ENCODE measurements at regions not wholly inside any gene's neighbourhood (a gene's known extent, or its start where the extent isn't known, plus 50 kb on each side); places are given as distances from the start of the nearest gene placed in this dataset.
A peak's percentile ranks its signal among the peaks of the same experiment; 100 is the strongest.

DNA sequence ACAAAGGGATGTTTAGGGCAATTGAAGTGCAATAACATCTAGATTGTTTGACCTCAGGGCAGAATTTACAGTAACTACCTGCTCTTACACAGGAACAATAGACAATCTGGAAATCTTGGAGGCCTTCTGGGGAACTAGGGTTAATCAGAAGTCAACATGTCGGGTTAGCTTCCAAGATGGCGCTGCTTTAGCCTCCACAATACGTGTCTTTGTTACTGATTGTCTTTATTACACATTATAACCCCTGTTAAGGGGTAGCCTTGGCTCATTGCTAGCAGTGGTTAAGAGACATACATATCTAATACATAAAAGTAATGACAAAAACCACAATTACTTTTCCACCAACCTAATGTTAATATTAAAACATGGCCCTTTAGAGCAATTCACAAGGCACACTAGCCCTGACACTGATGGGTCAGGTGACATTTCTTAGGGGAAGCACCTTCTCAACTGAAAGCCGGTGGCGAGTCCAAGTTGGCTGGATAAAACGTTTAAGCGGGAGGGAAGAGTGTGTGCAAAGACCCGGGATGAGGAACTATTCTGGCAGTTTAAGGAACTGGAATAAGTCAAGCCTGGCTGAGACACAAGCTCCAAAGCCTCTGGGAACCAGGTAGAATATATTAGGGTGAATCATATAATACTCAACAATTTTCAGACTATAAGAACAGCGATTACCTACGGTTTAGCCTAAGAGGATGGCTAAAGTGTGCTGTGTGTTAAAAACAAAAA is 236.9 kb downstream of the BCAS1 start:
- no peak overlapping the region for H3K27ac ChIP-seq
- H3K4me3 ChIP-seq = no peak overlapping the region
- H3K9me3 ChIP-seq (ENCODE audit: low read depth) = no peaks in the 10 kb centered on the region
- DNase-seq (ENCODE audit: low read depth in 1 of 2, low spot score in 1 of 2) = no peak
- H3K36me3 ChIP-seq = no peaks in the 10 kb centered on the region
- TF ChIP-seq, protein P1, sequence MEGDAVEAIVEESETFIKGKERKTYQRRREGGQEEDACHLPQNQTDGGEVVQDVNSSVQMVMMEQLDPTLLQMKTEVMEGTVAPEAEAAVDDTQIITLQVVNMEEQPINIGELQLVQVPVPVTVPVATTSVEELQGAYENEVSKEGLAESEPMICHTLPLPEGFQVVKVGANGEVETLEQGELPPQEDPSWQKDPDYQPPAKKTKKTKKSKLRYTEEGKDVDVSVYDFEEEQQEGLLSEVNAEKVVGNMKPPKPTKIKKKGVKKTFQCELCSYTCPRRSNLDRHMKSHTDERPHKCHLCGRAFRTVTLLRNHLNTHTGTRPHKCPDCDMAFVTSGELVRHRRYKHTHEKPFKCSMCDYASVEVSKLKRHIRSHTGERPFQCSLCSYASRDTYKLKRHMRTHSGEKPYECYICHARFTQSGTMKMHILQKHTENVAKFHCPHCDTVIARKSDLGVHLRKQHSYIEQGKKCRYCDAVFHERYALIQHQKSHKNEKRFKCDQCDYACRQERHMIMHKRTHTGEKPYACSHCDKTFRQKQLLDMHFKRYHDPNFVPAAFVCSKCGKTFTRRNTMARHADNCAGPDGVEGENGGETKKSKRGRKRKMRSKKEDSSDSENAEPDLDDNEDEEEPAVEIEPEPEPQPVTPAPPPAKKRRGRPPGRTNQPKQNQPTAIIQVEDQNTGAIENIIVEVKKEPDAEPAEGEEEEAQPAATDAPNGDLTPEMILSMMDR (IDR thresholded peaks at IDR 0.05; ENCODE audit: low read depth, low read length) = no peak
- H3K4me1 ChIP-seq (ENCODE audit: low read depth) = peaks cover 18% of the 10 kb centered on the region
- no peaks in the 10 kb centered on the region for H3K27me3 ChIP-seq

DNA sequence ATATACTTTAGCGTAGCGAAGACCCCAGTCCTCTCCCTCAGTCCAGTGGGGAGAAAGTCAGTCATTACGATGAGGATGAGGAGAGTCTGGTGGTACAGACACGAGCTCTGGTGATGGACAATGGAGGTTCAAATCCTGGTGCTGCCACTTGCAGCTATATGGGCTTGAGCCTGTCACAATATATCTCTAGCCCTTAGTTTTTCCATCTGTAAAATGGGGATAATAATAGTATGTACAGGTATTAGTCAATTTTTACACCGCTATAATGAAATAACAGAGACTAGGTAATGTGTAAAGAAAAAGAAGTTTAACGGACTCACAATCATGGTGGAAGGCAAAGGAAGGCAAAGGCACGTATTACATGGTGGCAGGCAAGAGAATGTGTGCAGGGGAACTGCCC is 237.9 kb downstream of the BCAS1 start:
- H3K4me3 ChIP-seq = no peak overlapping the region
- DNase-seq (ENCODE audit: low read depth in 1 of 2, low spot score in 1 of 2) = no peak
- H3K27me3 ChIP-seq = no peaks in the 10 kb centered on the region
- TF ChIP-seq, protein P1 (IDR thresholded peaks at IDR 0.05; ENCODE audit: low read depth, low read length) = no peak
- H3K4me1 ChIP-seq (ENCODE audit: low read depth) = peaks cover 18% of the 10 kb centered on the region
- no peaks in the 10 kb centered on the region for H3K36me3 ChIP-seq
- no peaks in the 10 kb centered on the region for H3K9me3 ChIP-seq (ENCODE audit: low read depth)
- no peak overlapping the region for H3K27ac ChIP-seq

DNA sequence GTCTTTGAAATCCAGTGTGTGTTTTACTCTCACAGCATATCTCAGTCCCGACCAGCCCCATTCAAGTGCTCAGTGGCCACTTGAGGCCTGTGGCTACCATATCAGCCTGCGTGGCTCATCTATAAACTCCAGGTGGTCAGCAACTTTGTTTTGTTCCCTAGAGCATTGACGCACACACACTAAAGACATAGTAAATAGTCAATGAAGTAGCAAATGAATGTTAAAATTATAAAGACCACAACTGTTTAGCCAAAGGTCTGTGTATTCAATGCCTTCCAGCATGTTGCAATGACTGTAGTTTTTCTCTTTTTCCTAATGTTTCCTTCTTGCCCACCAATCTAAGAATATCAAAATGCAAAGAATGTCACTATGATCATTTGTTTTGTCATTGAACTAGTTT is 238.2 kb upstream of the ZNF217 start:
- TF ChIP-seq, protein P1 (IDR thresholded peaks at IDR 0.05; ENCODE audit: low read depth, low read length) = no peak
- Histone ChIP-seq H3K9me3 (ENCODE audit: low read depth) (no peaks in the 10 kb centered on the region), H3K4me3 (no peak overlapping the region), H3K27ac (no peak overlapping the region), H3K4me1 (ENCODE audit: low read depth) (peaks cover 18% of the 10 kb centered on the region), H3K36me3 (no peaks in the 10 kb centered on the region), H3K27me3 (no peaks in the 10 kb centered on the region)
- no peak for DNase-seq (ENCODE audit: low read depth in 1 of 2, low spot score in 1 of 2)

DNA sequence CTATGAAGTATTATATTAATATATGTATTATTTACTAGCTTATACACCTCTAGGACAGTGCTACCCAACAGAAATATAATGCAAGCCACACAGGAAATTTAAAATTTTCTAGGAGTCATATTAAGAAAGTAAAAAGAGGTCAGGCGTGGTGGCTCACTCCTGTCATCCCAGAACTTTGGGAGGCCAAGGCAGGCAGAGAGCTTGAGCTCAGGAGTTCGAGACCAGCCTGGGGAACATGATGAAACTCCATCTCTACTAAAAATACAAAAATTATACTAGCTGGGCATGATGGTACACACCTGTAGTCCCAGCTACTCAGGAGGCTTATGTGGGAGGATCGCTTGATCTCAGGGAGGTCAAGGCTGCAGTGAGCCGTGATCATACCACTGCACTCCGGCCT is 237.6 kb upstream of the ZNF217 start:
- Histone ChIP-seq H3K27ac (no peak overlapping the region), H3K36me3 (no peaks in the 10 kb centered on the region), H3K4me1 (ENCODE audit: low read depth) (peaks cover 18% of the 10 kb centered on the region), H3K9me3 (ENCODE audit: low read depth) (no peaks in the 10 kb centered on the region), H3K27me3 (no peaks in the 10 kb centered on the region), H3K4me3 (no peak overlapping the region)
- DNase-seq (ENCODE audit: low read depth in 1 of 2, low spot score in 1 of 2) = no peak
- TF ChIP-seq, protein P1 (IDR thresholded peaks at IDR 0.05; ENCODE audit: low read depth, low read length) = no peak

DNA sequence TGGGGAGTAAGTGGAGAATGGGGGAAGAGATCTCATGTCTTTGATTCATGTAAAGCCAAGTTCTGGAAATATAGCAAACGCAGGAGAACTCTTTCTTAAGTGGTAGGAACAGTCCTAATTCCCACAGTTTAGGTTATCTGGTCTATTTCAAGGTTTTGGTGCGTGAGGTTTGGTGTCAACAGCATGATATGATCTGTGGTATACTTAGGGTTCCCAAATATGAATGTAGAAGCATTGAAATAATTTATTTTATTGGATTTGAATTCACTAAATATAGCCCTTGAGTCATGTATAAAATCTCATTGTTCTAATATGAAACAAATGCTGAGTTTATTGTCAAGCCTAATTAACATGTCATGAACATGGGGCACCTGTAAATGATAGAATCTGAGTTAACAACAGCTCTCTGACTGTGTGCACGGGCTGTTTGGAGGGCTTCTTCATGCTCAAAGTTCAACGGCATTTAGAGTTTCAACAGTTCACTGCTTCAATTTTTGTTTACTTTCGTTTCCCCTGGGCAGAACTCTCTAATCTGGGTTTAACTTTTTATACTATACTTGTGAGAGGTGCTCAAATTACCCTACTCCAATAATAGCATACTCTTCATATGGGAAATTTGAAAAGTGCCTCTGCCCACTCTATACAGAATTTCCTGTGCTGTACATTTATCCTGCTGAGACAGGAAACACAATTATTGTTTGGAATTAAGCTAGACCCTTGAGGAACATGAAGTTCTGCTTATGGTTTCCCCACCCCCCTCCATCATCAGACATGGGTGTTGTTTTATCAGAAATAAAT is 236.3 kb upstream of the ZNF217 start:
- Histone ChIP-seq H3K27me3 (no peaks in the 10 kb centered on the region), H3K9me3 (ENCODE audit: low read depth) (no peaks in the 10 kb centered on the region), H3K27ac (no peak overlapping the region), H3K4me1 (ENCODE audit: low read depth) (peaks cover 18% of the 10 kb centered on the region), H3K4me3 (no peak overlapping the region), H3K36me3 (no peaks in the 10 kb centered on the region)
- TF ChIP-seq, protein P1 (IDR thresholded peaks at IDR 0.05; ENCODE audit: low read depth, low read length) = no peak
- peak in 1 of 2 donors; percentile 49 for DNase-seq (ENCODE audit: low read depth in 1 of 2, low spot score in 1 of 2)
